Kidney epithelial cell (primary cell): ENCODE measurements at regions not wholly inside any gene's neighbourhood (a gene's known extent, or its start where the extent isn't known, plus 50 kb on each side); places are given as distances from the start of the nearest gene placed in this dataset.
"Not testable (repeated sequence)": the region's sequence is repeated elsewhere in the genome, so short reads cannot be mapped to it uniquely, and the experiment has no call there.

Source experiments
- DNase-seq: peaks from one replicate; pipeline ENCODE4 v3.0.0-alpha.2; 2010; ENCODE audit warnings: low read depth
- H3K27me3 ChIP-seq: 2 replicates; pipeline ENCODE4 v1.6.0; 2011; ENCODE audit warnings: low read length; ENCODE audit not compliant: control insufficient read depth, insufficient read depth
- H3K36me3 ChIP-seq: 2 replicates; pipeline ENCODE4 v1.5.1; 2011; ENCODE audit warnings: low read length; ENCODE audit not compliant: control insufficient read depth, insufficient read depth
- H3K4me3 ChIP-seq: 2 replicates; pipeline ENCODE4 v1.5.1; 2011; ENCODE audit warnings: low read depth, mild to moderate bottlenecking, control low read depth, low read length
- TF ChIP-seq, protein P1 (sequence below): IDR thresholded peaks from 2 replicates; pipeline ENCODE4 v1.5.1; 2011; ENCODE audit warnings: mild to moderate bottlenecking, moderate library complexity, low read length, control low read depth, inconsistent platforms; ENCODE audit not compliant: insufficient read depth, poor library complexity, severe bottlenecking

GRCh38 chr6:85079761-85080160 lies 315.4 kb upstream of the TBX18 start:
- H3K36me3 ChIP-seq: no peaks in the 10 kb centered on the region
- H3K4me3 ChIP-seq: no peak overlapping the region
- TF ChIP-seq, protein P1, sequence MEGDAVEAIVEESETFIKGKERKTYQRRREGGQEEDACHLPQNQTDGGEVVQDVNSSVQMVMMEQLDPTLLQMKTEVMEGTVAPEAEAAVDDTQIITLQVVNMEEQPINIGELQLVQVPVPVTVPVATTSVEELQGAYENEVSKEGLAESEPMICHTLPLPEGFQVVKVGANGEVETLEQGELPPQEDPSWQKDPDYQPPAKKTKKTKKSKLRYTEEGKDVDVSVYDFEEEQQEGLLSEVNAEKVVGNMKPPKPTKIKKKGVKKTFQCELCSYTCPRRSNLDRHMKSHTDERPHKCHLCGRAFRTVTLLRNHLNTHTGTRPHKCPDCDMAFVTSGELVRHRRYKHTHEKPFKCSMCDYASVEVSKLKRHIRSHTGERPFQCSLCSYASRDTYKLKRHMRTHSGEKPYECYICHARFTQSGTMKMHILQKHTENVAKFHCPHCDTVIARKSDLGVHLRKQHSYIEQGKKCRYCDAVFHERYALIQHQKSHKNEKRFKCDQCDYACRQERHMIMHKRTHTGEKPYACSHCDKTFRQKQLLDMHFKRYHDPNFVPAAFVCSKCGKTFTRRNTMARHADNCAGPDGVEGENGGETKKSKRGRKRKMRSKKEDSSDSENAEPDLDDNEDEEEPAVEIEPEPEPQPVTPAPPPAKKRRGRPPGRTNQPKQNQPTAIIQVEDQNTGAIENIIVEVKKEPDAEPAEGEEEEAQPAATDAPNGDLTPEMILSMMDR: no peak
- H3K27me3 ChIP-seq: no peaks in the 10 kb centered on the region
- no peak for DNase-seq

DNA sequence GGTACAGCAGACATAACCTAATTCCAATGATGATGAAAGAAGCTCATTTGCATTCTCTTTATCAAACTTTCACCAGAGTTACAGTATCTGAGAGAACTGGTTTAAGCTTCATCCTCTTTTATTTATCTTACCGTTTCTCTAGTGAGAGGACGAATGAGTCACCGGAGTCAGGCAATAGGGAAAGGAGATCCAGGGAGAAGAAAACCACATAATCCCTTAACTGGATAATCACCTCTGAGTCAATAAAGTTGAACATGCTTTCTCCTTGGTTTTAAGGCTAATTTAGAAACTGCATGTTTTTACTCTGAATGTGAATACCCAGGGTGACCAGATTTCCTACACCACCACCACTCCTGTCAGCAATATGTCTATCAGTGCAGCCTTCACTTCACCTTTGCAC lies 313.7 kb upstream of the TBX18 start:
- Histone ChIP-seq H3K36me3 (no peaks in the 10 kb centered on the region), H3K4me3 (no peak overlapping the region), H3K27me3 (no peaks in the 10 kb centered on the region)
- TF ChIP-seq, protein P1: no peak
- peak; percentile 66 for DNase-seq

DNA sequence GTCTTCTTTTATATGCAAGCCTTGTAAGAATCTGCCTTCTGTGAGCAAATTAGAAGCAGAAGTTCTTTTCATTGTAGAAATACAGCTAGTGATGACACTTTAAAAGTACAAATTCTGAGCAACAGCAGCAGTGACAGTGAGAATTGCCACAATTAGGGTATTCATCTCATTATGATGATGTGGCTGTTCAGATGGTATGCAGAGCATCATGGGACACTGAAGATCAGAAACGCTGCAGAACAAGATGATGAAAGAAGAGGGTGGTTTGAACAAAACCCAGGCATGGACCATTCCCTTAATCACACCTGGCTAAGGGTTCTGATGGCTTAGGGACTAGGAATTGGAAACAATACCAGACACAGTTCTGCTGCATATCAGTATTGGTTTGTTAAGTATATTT lies 312.7 kb upstream of the TBX18 start:
- TF ChIP-seq, protein P1: no peak
- Histone ChIP-seq H3K27me3 (no peaks in the 10 kb centered on the region), H3K4me3 (no peak overlapping the region), H3K36me3 (no peaks in the 10 kb centered on the region)
- DNase-seq: no peak

DNA sequence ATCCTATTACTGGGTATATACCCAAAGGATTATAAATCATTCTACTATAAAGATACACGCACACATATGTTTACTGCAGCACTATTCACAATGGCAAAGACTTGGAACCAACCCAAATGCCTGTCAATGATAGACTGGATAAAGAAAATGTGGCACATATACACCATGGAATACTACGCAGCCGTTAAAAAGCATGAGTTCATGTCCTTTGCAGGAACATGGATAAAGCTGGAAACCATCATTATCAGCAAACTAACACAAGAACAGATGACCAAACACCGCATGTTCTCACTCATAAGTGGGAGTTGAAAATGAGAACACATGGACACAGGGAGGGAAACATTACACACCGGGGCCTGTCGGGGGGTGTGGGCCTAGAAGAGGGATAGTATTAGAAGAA lies 307.4 kb upstream of the TBX18 start:
- not testable (repeated sequence) for H3K4me3 ChIP-seq, H3K27me3 ChIP-seq, H3K36me3 ChIP-seq, DNase-seq

DNA sequence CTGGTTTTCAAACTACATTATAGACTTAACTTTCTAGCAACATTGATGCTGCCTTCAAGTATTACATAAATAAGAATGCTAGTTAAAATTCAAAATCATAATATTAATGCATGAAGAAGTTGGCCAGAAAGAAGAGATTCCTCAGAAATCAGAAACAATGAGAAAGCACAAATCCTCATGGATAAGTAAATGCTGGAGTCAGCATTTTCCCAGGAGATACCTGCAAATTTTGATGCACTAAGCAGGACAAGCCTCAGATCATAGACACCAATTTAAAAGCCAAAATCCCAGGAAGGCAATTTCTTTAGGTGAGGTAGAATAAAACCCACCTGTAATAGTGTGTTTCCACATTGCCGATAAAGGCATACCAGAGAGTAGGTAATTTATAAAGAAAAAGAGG lies 305.2 kb upstream of the TBX18 start:
- DNase-seq: no peak
- Histone ChIP-seq H3K36me3 (no peaks in the 10 kb centered on the region), H3K27me3 (no peaks in the 10 kb centered on the region), H3K4me3 (no peak overlapping the region)
- TF ChIP-seq, protein P1: no peak

DNA sequence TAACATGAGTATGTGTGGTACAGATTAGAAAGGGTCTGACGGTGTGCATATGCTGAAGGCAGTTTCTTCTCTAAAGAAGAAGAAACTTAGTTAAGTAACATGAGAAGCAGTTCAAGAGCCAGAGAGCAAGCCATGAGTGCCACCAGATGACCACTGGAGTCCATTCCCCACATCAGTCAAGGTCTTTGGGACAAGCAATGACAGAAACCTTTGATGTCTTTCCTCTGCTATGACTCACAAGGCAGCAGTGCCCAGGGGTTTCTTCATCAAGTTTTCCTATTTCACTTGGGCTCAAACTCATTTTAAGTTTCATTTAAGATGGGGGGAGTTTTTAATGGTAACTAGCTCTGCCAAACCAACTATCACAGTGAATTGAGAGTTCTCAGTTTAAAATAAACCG lies 303.8 kb upstream of the TBX18 start:
- TF ChIP-seq, protein P1: no peak
- Histone ChIP-seq H3K36me3 (no peaks in the 10 kb centered on the region), H3K4me3 (no peak overlapping the region), H3K27me3 (no peaks in the 10 kb centered on the region)
- no peak for DNase-seq

- no peak for DNase-seq
- H3K36me3 ChIP-seq: no peaks in the 10 kb centered on the region
- TF ChIP-seq, protein P1: no peak
- no peaks in the 10 kb centered on the region for H3K27me3 ChIP-seq
- H3K4me3 ChIP-seq: no peak overlapping the region
Measured at GRCh38 chr6:85066266-85066665, 301.9 kb upstream of the TBX18 start.
